Lower leg skin (tissue), 3 donors: ENCODE measurements at regions not wholly inside any gene's neighbourhood (a gene's known extent, or its start where the extent isn't known, plus 50 kb on each side); places are given as distances from the start of the nearest gene placed in this dataset.

Experiments used
- CTCF ChIP-seq, 3 donors: fragments of 450-650 bp; IDR thresholded peaks; one replicate each; pipeline ENCODE4 v1.5.1; 2016; ENCODE audit warnings: antibody characterized with exemption in 3 of 3, mild to moderate bottlenecking in 3 of 3, moderate library complexity in 2 of 3
- POLR2A ChIP-seq, 2 donors: fragments of 450-650 bp; IDR thresholded peaks; one replicate each; pipeline ENCODE4 v1.6.1; 2016 to 2017; ENCODE audit warnings: antibody characterized with exemption in 2 of 2, mild to moderate bottlenecking in 1 of 2, moderate library complexity in 1 of 2

- TF ChIP-seq CTCF (IDR thresholded peaks at IDR 0.05) (no peak), POLR2A (IDR thresholded peaks at IDR 0.05) (no peak)
Measured at GRCh38 chr10:57706016-57706415, 561.7 kb downstream of the IPMK start.
